Activated CD8-positive, alpha-beta memory T cell treated with anti-CD3 and anti-CD28 coated beads, Interleukin-2, amount 50 U/mL, for 4 hours (primary cell): ENCODE measurements at regions not wholly inside any gene's neighbourhood (a gene's known extent, or its start where the extent isn't known, plus 50 kb on each side); places are given as distances from the start of the nearest gene placed in this dataset.
A peak's percentile ranks its signal among the peaks of the same experiment; 100 is the strongest.

Source experiments
- DNase-seq: peaks from one replicate; pipeline ENCODE4 v3.0.0-alpha.2; 2020

GRCh38 chr22:48804811-48805301 lies 1022.8 kb downstream of the BRD1 start:
- no peak for DNase-seq

GRCh38 chr22:48803948-48804810 lies 1023.5 kb downstream of the BRD1 start:
- peak; percentile 5 for DNase-seq

GRCh38 chr22:48803171-48803947 lies 1024.3 kb downstream of the BRD1 start:
- peak; percentile 9 for DNase-seq

- peak; percentile 12 for DNase-seq
These were observed 1025.1 kb downstream of the BRD1 start for GRCh38 chr22:48802576-48802975.

- no peak for DNase-seq
These were observed 1026.6 kb downstream of the BRD1 start for GRCh38 chr22:48800886-48801607.

- no peak for DNase-seq
These were observed 1027.4 kb downstream of the BRD1 start for GRCh38 chr22:48800036-48800885.

GRCh38 chr22:48799227-48799970 lies 1028.3 kb downstream of the BRD1 start:
- DNase-seq: no peak

GRCh38 chr22:48798281-48799226 lies 1029.1 kb downstream of the BRD1 start:
- no peak for DNase-seq

- no peak for DNase-seq
These were observed 1029.9 kb downstream of the BRD1 start for GRCh38 chr22:48797731-48798130.

GRCh38 chr22:48796310-48797015 lies 1031.2 kb downstream of the BRD1 start:
- no peak for DNase-seq

GRCh38 chr22:48795664-48796063 lies 1032.0 kb downstream of the BRD1 start:
- DNase-seq: no peak

- no peak for DNase-seq
These were observed 1032.8 kb downstream of the BRD1 start for GRCh38 chr22:48794906-48795305.

GRCh38 chr22:48793949-48794348 lies 1033.7 kb downstream of the BRD1 start:
- no peak for DNase-seq

GRCh38 chr22:48786679-48786996 lies 1041.0 kb downstream of the BRD1 start:
- no peak for DNase-seq

- no peak for DNase-seq
These were observed 1041.6 kb downstream of the BRD1 start for GRCh38 chr22:48785792-48786678.

GRCh38 chr22:48784701-48785503 lies 1042.8 kb downstream of the BRD1 start:
- DNase-seq: no peak

- DNase-seq: no peak
These were observed 1043.8 kb downstream of the BRD1 start for GRCh38 chr22:48783821-48784266.
